ENCODE measurements at regions not wholly inside any gene's neighbourhood (a gene's known extent, or its start where the extent isn't known, plus 50 kb on each side); places are given as distances from the start of the nearest gene placed in this dataset.

DNA sequence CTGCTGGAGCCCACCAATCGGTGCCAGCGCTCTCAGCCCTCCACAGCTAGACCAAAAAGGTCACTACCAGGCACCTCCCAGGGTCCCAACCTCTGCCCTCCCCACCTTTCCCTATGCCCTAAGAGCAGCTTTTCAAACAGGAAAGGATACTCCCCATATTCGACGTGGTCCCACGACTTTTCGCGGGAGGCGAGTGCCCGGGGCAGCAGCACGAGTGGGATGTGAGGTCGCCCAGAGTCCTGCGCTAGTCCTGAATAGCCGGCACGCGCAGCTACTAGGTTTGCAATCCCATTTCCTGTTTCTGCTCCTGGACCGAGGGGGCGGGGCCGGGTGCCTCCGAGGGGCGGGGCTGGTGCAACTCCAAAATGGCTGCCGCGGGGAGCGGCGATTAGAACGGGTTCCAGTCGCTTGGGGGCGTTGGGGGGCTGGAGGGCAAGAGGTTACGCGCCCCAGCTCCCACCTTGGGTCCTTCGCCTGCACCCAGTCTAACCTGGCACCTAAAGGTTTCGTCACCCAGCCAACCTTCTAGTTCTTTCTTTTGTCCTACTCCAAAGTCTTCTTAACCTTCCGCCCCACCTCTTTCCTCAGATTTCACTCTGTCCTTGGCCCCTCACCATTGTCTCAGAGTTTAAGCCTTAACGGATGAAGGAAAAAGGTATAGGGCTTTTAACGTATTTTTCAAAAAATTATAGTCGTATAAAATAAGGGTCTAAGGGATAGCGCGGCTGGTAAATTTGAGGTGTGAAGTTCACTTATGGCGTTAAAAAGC lies 85.0 kb upstream of the TENT5D start:
- TF ChIP-seq, protein P1, sequence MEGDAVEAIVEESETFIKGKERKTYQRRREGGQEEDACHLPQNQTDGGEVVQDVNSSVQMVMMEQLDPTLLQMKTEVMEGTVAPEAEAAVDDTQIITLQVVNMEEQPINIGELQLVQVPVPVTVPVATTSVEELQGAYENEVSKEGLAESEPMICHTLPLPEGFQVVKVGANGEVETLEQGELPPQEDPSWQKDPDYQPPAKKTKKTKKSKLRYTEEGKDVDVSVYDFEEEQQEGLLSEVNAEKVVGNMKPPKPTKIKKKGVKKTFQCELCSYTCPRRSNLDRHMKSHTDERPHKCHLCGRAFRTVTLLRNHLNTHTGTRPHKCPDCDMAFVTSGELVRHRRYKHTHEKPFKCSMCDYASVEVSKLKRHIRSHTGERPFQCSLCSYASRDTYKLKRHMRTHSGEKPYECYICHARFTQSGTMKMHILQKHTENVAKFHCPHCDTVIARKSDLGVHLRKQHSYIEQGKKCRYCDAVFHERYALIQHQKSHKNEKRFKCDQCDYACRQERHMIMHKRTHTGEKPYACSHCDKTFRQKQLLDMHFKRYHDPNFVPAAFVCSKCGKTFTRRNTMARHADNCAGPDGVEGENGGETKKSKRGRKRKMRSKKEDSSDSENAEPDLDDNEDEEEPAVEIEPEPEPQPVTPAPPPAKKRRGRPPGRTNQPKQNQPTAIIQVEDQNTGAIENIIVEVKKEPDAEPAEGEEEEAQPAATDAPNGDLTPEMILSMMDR (IDR thresholded peaks at IDR 0.05 in 2 of 3, conservative IDR thresholded peaks at IDR 0.05 in 1 of 3; ENCODE audit: control insufficient read depth in 2 of 3, extremely low read depth in 1 of 3, insufficient read depth in 1 of 3, low read depth in 3 of 3, low read length in 3 of 3) = no peak
- TF ChIP-seq, protein P2, sequence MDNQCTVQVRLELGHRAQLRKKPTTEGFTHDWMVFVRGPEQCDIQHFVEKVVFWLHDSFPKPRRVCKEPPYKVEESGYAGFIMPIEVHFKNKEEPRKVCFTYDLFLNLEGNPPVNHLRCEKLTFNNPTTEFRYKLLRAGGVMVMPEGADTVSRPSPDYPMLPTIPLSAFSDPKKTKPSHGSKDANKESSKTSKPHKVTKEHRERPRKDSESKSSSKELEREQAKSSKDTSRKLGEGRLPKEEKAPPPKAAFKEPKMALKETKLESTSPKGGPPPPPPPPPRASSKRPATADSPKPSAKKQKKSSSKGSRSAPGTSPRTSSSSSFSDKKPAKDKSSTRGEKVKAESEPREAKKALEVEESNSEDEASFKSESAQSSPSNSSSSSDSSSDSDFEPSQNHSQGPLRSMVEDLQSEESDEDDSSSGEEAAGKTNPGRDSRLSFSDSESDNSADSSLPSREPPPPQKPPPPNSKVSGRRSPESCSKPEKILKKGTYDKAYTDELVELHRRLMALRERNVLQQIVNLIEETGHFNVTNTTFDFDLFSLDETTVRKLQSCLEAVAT (IDR thresholded peaks at IDR 0.05) = no peak

Data from GM12878 (cell line).